PC-3 (cell line): ENCODE measurements at regions not wholly inside any gene's neighbourhood (a gene's known extent, or its start where the extent isn't known, plus 50 kb on each side); places are given as distances from the start of the nearest gene placed in this dataset.
"Not testable (repeated sequence)": the region's sequence is repeated elsewhere in the genome, so short reads cannot be mapped to it uniquely, and the experiment has no call there.

Source experiments
- ATAC-seq: fragments of 200-7000 bp; cut with Tn5 transposase; 2 replicates; pipeline ENCODE4 v1.9.1; 2020; ENCODE audit warnings: mild to moderate bottlenecking, moderate library complexity
- BruUV-seq: library from RNA; stranded (reverse); fragments of 400-500 nt; replicated peaks from 2 replicates; lab custom pipeline; 2021; lab: Mats Ljungman, UMichigan
- CTCF ChIA-PET: fragments of 300-600 bp; sonication (Branson Sonifier 250); formaldehyde crosslinking; loops from one replicate; lab custom pipeline; 2022; ENCODE audit warnings: antibody characterized with exemption; lab: Charles Lee
- POLR2A ChIA-PET: fragments of 300-600 bp; sonication (Branson Sonifier 250); formaldehyde crosslinking; loops from one replicate; lab custom pipeline; 2022; ENCODE audit warnings: antibody characterized with exemption; ENCODE audit not compliant: unreplicated experiment; lab: Charles Lee
- DNase-seq: peaks from one replicate; pipeline ENCODE4 v3.0.0-alpha.2; 2015
- H2AFZ ChIP-seq: fragments of 300-600 bp; sonication (generic); 2 replicates; pipeline ENCODE4 v1.6.0; 2016; ENCODE audit warnings: antibody characterized with exemption, low read length
- H3F3A ChIP-seq: fragments of 300-600 bp; sonication (generic); one replicate; pipeline ENCODE4 v1.6.0; 2017; ENCODE audit warnings: antibody characterized with exemption, low read length, control low read depth, mild to moderate bottlenecking; ENCODE audit not compliant: unreplicated experiment
- H3K27ac ChIP-seq: fragments of 300-600 bp; sonication (generic); 2 replicates; pipeline ENCODE4 v1.5.1; 2016; ENCODE audit warnings: mild to moderate bottlenecking, low read length
- H3K27me3 ChIP-seq: fragments of 300-600 bp; sonication (generic); 2 replicates; pipeline ENCODE4 v1.6.1; 2016; ENCODE audit warnings: low read length, mixed read lengths
- H3K36me3 ChIP-seq: fragments of 300-600 bp; sonication (generic); 2 replicates; pipeline ENCODE4 v1.6.1; 2016; ENCODE audit warnings: low read depth, mixed run types, low read length, mixed read lengths
- H3K4me1 ChIP-seq: fragments of 300-600 bp; sonication (generic); 2 replicates; pipeline ENCODE4 v1.5.1; 2016; ENCODE audit warnings: low read length; ENCODE audit not compliant: insufficient read depth
- H3K4me2 ChIP-seq: fragments of 300-600 bp; sonication (generic); 2 replicates; pipeline ENCODE4 v1.6.0; 2016; ENCODE audit warnings: low read length
- H3K4me3 ChIP-seq: fragments of 300-600 bp; sonication (generic); 2 replicates; pipeline ENCODE4 v1.5.1; 2016; ENCODE audit warnings: mild to moderate bottlenecking, low read length, mixed read lengths
- H3K79me2 ChIP-seq: fragments of 300-600 bp; sonication (generic); 2 replicates; pipeline ENCODE4 v1.6.1; 2017; ENCODE audit warnings: low read length, mixed read lengths
- H3K9ac ChIP-seq: fragments of 300-600 bp; sonication (generic); 2 replicates; pipeline ENCODE4 v1.6.0; 2016; ENCODE audit warnings: mild to moderate bottlenecking, low read length
- H3K9me2 ChIP-seq: fragments of 300-600 bp; sonication (generic); replicated peaks from 2 replicates; pipeline ENCODE4 v1.6.1; 2016; ENCODE audit warnings: mixed run types, low read length, mixed read lengths
- H3K9me3 ChIP-seq: fragments of 300-600 bp; sonication (generic); 2 replicates; pipeline ENCODE4 v1.6.1; 2016; ENCODE audit warnings: low read length, mixed read lengths
- H4K20me1 ChIP-seq: fragments of 300-600 bp; sonication (generic); 2 replicates; pipeline ENCODE4 v1.6.1; 2016; ENCODE audit warnings: low read length, mixed read lengths
- EZH2 ChIP-seq: fragments of 300-600 bp; sonication (generic); IDR thresholded peaks from one replicate; pipeline ENCODE4 v1.6.1; 2017; ENCODE audit warnings: antibody characterized with exemption, mild to moderate bottlenecking, low read length; ENCODE audit not compliant: unreplicated experiment
- EZH2phosphoT487 ChIP-seq: fragments of 300-600 bp; sonication (generic); IDR thresholded peaks from 2 replicates; pipeline ENCODE4 v1.6.1; 2018; ENCODE audit warnings: mild to moderate bottlenecking, antibody characterized with exemption, low read length, borderline replicate concordance
- intact Hi-C: fragments of 100-400 bp; cut with micrococcal nuclease; formaldehyde crosslinking; loops from 2 replicates; pipeline ENCODE4 v1.9.0; 2023
- TF ChIP-seq, protein P1 (sequence below): fragments of 300-600 bp; sonication (generic); conservative IDR thresholded peaks from 2 replicates; pipeline ENCODE4 v1.5.1; 2017; ENCODE audit warnings: antibody characterized with exemption, low read depth, mild to moderate bottlenecking, low read length

GRCh38 chr6:12536416-12536815, 180.2 kb upstream of the PHACTR1 start:
- Histone ChIP-seq H3K27ac (no peak overlapping the region), H3K4me2 (no peak overlapping the region), H3K9me2 (no peaks in the 10 kb centered on the region), H3K36me3 (no peaks in the 10 kb centered on the region), H3K4me1 (no peaks in the 10 kb centered on the region), H4K20me1 (no peaks in the 10 kb centered on the region), H3K4me3 (no peak overlapping the region), H3K79me2 (no peaks in the 10 kb centered on the region), H2AFZ (no peak overlapping the region), H3K9me3 (no peaks in the 10 kb centered on the region), H3K9ac (no peak overlapping the region), H3K27me3 (no peaks in the 10 kb centered on the region), H3F3A (no peaks in the 10 kb centered on the region)
- no TSS peak for BruUV-seq
- intact Hi-C loops = no loop called here
- DNase-seq (no peak), ATAC-seq (no peak)
- no peak for TF ChIP-seq EZH2
- TF ChIP-seq, protein P1, sequence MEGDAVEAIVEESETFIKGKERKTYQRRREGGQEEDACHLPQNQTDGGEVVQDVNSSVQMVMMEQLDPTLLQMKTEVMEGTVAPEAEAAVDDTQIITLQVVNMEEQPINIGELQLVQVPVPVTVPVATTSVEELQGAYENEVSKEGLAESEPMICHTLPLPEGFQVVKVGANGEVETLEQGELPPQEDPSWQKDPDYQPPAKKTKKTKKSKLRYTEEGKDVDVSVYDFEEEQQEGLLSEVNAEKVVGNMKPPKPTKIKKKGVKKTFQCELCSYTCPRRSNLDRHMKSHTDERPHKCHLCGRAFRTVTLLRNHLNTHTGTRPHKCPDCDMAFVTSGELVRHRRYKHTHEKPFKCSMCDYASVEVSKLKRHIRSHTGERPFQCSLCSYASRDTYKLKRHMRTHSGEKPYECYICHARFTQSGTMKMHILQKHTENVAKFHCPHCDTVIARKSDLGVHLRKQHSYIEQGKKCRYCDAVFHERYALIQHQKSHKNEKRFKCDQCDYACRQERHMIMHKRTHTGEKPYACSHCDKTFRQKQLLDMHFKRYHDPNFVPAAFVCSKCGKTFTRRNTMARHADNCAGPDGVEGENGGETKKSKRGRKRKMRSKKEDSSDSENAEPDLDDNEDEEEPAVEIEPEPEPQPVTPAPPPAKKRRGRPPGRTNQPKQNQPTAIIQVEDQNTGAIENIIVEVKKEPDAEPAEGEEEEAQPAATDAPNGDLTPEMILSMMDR = no peak
- TF ChIP-seq EZH2phosphoT487 = no peak
- CTCF ChIA-PET = no interaction called here
- POLR2A ChIA-PET = no interaction called here

GRCh38 chr6:12537389-12537788, 179.2 kb upstream of the PHACTR1 start:
- Histone ChIP-seq H3K9ac (no peak overlapping the region), H3K9me3 (no peaks in the 10 kb centered on the region), H3K4me3 (no peak overlapping the region), H3K9me2 (no peaks in the 10 kb centered on the region), H3F3A (no peaks in the 10 kb centered on the region), H3K27me3 (no peaks in the 10 kb centered on the region), H3K79me2 (no peaks in the 10 kb centered on the region), H3K4me2 (no peak overlapping the region), H3K4me1 (no peaks in the 10 kb centered on the region), H4K20me1 (no peaks in the 10 kb centered on the region), H3K27ac (no peak overlapping the region), H2AFZ (no peak overlapping the region), H3K36me3 (no peaks in the 10 kb centered on the region)
- intact Hi-C loops = no loop called here
- ATAC-seq (no peak), DNase-seq (no peak)
- POLR2A ChIA-PET = no interaction called here
- TF ChIP-seq EZH2 = no peak
- no peak for TF ChIP-seq EZH2phosphoT487
- TF ChIP-seq, protein P1 = no peak
- no TSS peak for BruUV-seq
- CTCF ChIA-PET = no interaction called here

DNA sequence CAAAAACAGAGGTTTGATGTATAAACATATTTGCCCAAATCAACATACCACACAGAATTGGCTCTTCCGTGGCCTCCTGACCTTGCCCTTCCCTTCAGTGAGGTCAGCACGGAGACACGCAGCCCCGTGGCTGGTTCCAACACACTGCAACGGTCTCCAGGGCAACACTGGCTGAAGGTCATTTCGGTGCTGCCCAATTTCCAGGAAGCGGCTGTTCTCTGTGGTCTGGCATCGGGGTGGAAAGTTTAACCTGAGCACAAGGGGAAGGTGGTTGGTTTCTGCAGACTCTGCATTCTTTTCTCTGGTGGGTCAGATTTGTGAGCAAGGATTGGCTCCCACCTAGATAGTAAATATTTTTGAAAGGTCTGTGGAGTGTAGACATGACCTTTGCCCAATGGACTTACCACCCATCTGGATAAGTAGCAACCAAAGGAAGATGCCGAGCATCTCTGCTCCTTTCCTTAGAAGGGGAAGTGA, 177.6 kb upstream of the PHACTR1 start:
- no peaks in the 10 kb centered on the region for H4K20me1 ChIP-seq
- CTCF ChIA-PET = no interaction called here
- H2AFZ ChIP-seq = no peak overlapping the region
- H3K27ac ChIP-seq = no peak overlapping the region
- H3K9me3 ChIP-seq = no peaks in the 10 kb centered on the region
- intact Hi-C loops = no loop called here
- no peak for DNase-seq
- no peak overlapping the region for H3K4me2 ChIP-seq
- TF ChIP-seq, protein P1 = no peak
- TF ChIP-seq EZH2phosphoT487 (no peak), EZH2 (no peak)
- H3K9me2 ChIP-seq = no peaks in the 10 kb centered on the region
- no peaks in the 10 kb centered on the region for H3K36me3 ChIP-seq
- BruUV-seq = no TSS peak
- H3K79me2 ChIP-seq = no peaks in the 10 kb centered on the region
- no peaks in the 10 kb centered on the region for H3F3A ChIP-seq
- H3K9ac ChIP-seq = no peak overlapping the region
- no peaks in the 10 kb centered on the region for H3K27me3 ChIP-seq
- H3K4me1 ChIP-seq = no peaks in the 10 kb centered on the region
- no peak overlapping the region for H3K4me3 ChIP-seq
- POLR2A ChIA-PET = no interaction called here
- no peak for ATAC-seq

- H3K27me3 ChIP-seq, DNase-seq, H3K9me2 ChIP-seq, H3K9ac ChIP-seq, POLR2A ChIA-PET, CTCF ChIA-PET, H3K4me2 ChIP-seq, H3K79me2 ChIP-seq, H3K36me3 ChIP-seq, H2AFZ ChIP-seq, H3K4me3 ChIP-seq, H3K9me3 ChIP-seq, H3F3A ChIP-seq, BruUV-seq, ATAC-seq, intact Hi-C loops, H4K20me1 ChIP-seq, H3K27ac ChIP-seq: not testable (repeated sequence)
- H3K4me1 ChIP-seq = peaks cover 15% of the 10 kb centered on the region
Measured at GRCh38 chr6:12542319-12543115, 174.1 kb upstream of the PHACTR1 start.
